C1 segment of cervical spinal cord (tissue), 14 donors: ENCODE measurements at regions not wholly inside any gene's neighbourhood (a gene's known extent, or its start where the extent isn't known, plus 50 kb on each side); places are given as distances from the start of the nearest gene placed in this dataset.
A peak's percentile ranks its signal among the peaks of the same experiment; 100 is the strongest.

Experiments
- DNase-seq, 14 donors: peaks; one replicate each; lab custom pipeline; 2025; lab: John Stamatoyannopoulos, UW

DNA sequence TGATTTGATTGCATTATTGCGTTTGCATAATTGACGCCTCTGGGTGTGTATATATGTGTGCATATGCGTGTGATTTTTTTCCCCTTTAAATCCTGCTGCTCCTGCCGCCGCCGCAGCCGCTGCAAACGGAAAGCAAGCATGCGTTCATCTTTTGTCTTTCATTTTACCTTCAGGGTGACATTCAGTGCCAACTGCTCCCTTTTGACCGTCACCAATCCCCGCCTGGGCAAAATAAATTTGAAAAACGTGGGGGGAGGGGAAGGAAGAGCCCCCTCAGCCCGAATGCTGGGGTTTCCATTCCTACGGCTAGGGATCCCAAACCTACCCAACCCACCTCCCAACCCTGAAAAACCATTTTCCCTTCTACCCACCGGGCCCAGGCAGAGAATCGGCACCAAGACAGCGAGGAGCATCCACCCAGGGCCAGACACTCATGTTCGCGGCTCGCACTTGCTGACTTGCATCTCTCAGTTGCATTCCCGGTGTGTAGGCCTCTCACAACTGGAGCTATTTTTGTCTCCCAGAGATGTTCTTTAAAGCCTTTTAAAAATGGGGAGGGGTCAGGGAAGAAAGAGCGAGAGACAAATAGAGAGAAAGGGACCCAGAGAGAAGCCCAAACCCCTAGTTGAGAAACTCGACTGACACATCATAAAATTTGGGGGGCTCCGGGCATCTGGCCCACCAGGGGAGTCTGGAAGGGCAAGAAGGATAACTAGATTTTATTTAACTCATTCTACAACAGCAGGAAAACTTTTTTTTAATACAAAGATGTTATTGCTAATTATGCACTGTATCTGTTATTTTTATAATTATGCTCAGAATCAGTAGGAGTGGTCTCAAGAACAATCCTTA, 367.1 kb upstream of the ESRRG start:
- DNase-seq: peak in 7 of 14 donors; percentile 9 to 53 (median 31)

DNA sequence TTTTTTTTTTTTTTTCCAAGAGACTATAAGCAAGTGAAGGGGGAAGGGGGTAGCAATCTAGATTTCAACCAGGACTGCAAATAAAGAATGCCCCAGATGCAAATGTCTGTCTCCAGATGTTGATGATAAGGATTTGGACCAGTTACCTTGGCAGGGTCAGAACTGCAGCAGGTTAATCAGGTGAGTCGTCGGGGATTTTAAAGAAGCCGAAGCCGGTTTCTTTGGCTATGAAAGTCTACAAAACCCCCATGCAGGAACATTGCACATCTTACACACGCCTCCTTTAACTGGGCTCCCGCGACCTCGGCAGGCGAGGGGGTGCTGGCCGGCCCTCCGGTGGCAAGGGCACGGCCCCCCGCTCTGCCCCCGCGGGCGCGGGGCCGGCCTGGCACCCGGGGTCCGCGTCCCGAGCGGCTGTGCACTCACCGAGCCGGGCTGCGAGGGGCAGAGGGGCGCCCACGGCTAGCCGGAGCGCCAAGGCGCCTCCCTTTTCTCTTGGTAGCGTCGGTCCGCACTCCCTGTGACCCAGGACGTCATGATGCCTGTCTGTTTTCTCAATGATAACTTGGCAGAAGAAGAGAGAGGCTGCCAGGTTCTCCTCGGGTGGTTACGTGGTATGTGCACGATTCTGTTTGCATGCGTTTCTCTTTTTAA, 366.3 kb upstream of the ESRRG start:
- DNase-seq: peak in 12 of 14 donors; percentile 20 to 86 (median 52)

DNA sequence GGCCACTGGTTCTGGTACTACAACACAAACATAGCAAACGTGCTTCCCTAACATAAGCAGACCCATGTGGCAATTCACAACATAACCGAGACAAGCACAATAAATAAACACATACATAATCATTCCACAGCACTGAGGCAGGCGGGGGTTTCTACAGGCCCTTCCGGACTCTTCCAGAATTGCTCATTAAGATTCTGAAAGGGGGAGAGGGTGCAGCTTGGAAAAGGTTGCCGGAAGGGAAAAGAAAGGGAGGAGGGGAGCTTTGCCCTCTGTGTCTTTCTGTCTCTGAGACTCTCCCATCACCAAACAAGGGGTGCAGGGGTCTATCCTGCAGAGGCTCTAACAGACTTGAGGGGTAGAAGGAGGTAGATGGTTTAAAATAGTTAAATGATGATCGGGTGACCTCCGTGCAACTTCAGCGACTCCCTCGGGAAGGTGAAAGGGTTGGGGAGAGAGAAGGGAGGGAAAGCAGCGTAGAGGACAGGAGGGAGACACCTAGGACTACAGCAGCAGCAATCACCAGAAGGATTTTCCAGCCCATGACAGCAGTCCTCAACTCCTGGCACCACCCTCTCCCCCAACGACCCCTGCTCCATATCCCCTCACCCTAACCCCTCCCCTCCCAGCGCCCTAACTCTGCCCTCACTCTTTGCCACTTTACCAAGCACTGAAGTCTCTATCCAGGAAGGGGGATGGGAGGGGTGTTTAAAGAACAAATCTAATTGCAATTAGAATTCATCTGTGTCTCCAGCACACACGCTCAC, 365.5 kb upstream of the ESRRG start:
- DNase-seq: peak in 6 of 14 donors; percentile 7 to 58 (median 22)

DNA sequence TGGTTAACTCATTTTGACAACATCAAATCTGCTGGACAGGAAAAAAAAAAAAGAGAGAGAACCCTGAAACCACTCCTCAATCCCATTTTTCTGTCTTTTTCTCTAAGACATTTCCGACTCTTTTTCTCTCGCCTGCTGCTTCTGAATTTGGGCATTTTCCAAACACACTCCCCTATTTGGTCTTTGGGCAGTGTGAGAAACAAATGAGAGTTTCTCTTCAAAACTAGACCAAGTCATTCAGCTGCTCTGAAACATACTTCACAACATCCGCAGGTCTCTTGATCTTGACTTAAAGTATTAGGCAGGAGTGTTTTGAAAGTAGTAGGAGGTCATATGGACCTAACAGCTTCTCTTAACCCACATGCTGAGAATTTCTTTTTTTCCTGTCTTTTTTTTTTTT, 364.8 kb upstream of the ESRRG start:
- no peak for DNase-seq

DNA sequence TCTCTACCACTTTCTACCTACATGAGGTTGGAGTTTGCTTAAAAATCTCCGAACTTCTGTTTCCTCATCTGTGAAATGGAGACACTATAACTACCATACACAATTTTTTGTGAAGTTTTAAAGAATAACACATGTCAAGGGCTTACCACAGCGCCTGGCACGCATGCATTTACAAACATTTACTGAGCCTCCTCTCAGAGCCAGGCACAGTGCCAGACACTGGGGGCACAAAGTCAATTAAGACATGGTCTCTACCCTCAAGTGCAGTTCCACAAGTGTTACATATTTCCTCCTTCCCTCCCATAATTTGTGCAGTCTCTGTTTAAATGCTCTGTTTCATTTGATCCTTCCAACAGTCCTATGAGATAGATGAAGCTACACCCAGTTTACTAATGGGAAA, 356.4 kb upstream of the ESRRG start:
- DNase-seq: no peak

DNA sequence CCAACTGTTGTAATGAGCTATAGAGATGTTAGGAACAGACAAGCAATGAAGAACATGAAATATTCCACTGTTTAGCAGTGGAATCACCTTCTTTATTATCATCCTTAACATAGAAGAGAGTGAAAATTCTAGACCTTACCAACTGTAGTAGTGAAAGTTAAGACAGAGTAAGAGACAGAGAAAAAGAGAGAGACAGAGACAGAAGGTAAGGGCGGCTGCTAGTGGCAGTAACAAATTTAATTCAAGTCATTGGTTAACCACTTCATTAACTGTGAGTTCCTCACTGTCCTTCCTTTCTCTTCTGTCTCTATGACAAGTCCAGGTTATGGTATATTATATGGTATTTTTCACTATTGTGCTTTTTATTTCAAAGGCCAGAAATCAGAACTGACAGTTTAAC, 355.7 kb upstream of the ESRRG start:
- DNase-seq: no peak

DNA sequence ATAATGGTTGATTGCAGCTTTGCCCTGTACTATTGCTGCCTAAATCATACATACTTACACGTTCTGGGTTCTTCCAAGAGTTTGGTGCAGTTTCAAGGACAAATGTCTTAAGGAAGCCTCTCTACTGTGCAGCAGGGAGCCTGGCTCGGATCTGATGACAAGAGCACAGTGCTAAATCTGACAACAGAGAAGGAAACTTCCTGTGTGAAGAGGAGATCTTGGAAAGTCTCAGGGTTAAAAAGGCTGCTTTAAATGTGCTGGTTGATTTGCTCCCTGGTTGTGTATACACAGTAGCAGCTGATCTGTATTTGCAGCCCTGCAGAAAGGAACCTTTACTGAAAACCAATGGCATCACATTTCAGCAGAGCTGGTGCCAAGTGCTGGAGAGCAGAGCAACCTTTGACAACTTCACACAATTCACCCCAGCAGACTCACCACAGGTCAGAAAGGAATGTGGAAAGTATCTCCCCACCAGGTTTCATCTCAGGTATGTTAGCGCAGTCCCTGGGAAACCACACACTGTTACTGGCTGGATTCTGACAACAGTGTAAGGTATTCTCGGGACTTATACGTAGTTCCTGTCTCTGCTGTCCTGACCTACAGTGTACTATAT, 355.0 kb upstream of the ESRRG start:
- DNase-seq: peak in 6 of 14 donors; percentile 2 to 60 (median 50)

DNA sequence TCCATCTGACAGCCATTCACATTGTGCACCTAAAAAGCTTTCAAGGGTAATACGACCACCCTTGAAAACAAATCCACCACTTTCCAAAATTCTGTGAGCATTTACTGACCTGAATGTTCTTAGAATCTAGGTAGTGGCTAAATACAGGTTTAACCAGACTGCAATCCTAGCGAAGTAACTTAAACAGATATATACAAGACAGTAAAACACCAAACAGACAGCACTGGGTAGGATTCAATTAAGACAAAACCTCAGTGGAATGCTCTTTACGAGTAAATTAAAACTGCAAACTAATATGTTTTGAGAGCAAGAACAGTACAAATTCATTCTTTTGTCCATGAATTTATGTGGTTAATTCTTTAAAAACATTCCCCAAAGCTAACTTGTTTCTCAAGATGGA, 354.2 kb upstream of the ESRRG start:
- DNase-seq: no peak

DNA sequence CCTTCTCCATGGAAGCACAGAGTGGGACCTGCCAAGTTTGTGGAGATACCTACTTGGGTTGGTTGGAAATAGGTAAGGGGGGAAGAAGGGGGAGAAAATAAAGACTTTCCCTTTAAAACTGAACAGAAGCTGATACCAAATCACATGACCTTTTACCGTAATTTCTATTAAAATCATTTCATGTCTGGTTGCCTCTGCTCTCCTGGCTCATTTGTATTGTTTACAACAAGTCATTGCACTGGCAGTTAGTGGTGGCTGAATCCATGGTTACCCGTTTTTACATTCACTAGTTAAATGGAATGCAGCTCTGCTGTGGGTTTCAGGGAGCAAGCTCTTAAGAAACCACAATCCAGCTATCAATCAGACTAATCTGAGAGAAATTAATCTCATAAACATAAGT, 353.7 kb upstream of the ESRRG start:
- peak in 1 of 14 donors; percentile 22 for DNase-seq

DNA sequence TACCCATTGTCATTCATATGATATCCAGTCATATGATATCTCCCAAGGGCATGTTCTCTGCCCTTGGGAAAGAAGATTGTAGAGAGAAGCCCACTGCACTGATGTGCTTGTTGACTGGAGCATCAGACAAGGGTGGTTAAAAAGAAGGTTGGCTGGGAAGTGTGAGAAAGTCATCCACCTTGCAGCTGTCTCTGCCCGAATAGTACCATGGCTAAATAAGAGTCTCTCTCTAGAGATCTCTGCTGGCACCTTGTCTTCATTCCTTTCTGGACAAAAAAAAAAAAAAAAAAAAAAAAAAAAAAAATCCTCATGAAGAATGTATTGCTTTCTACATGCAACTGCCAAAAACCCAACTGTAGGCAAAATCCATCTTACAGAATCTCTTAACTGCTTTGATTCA, 349.7 kb upstream of the ESRRG start:
- no peak for DNase-seq

DNA sequence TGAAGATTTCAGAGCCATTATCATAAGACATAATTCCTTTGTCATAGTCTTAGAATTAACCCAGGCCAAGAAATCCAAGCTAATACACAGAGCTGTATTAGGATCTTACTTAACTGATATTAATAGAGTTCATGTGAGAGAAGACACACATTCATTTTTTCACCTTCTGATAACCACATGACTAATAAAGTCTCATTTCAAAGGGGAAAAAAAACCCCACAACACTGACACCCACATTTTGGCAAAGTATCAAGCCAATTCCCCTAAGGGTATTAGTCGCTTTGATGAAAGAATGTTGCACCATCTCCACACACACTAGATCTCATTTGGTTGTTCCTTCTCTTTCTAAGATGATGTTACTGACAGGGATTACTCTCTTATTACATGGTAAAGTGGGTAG, 344.4 kb upstream of the ESRRG start:
- no peak for DNase-seq

DNA sequence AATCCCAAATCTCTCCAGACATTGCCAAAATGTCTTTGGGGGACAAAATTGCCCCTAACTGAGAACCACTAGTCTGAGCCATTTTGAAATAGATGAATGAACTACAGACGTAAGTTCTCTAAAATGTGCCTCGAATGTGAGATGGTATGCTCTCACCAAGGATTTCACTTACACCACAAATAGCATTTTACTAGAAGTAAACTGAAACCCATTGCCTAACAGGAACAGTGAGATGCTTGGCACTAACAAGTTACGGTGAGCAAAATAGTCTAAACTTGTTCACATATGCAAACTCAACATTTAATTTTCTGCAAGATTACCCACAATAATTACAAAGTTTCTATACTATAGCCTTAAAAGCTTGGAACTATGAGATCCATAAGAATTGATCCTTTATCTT, 343.6 kb upstream of the ESRRG start:
- DNase-seq: no peak

DNA sequence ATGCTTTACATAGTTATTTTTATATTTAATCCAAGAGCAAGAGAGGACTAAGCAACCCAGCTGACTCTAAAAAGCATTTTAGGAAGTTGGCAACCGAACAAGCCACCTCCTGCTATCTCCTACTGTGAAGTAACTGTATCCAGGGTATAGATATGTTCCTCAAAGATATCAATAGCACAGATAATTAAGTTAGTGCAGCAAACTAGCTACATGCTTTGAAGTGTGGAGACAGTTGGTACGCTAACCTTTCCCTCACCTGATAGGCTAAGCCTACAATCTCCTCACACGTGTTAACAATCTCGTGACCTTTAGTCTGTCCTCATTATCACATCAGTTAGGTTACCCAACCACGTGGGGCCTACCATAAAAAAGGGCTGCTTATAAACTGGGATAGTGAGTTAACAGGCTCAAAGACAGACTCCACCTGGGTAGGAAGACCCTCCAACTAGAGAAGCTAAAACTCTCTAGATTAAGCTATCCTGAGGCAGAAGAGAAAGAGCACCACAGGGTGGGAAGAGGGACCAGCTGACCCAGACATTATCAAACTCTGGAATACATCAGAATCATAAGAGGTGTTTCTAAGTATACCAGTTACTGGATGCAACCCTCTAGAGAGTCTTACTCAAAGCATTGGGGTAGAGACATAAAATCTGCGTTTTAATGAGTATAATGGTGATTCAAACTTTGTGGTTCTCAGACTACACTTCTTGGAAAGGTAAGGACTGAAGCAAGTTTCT, 340.1 kb upstream of the ESRRG start:
- DNase-seq: no peak

DNA sequence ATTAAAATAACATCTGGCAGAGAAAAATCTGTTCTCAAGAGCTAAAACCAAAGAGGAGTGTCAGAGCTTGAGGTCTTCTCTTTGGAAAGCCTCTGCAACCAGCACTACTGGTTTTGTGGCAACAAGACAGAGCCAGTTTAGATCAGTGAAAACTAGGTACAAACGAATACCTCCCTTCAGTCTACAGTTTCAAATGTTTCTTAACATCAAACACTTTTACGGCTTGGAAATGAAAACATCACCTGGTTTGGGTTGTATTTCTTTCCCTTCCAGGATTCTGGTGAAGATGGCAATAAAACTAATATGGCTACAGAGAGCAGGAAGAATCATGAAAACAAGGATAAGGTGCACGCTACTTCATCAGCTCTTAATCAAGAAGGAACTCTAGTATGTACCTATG, 339.4 kb upstream of the ESRRG start:
- DNase-seq: no peak

DNA sequence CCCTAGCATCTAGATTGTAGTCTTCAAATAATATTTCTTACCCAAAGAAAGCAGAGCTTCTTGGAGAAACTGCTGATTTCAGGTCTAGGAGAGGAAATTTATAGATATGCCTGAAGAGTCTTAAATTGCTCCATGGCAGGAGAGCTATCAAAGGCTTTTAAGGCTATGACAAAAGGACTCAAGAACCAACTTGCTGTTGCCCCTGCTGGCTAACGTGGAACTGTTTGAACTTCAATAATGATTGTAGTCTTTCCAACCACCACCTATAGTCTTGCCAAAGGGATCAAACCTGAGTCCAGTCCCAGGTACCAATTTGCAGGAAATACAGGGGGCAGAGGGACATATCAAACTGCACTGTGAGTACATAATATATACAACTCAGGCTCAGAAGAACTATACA, 336.2 kb upstream of the ESRRG start:
- DNase-seq: no peak

DNA sequence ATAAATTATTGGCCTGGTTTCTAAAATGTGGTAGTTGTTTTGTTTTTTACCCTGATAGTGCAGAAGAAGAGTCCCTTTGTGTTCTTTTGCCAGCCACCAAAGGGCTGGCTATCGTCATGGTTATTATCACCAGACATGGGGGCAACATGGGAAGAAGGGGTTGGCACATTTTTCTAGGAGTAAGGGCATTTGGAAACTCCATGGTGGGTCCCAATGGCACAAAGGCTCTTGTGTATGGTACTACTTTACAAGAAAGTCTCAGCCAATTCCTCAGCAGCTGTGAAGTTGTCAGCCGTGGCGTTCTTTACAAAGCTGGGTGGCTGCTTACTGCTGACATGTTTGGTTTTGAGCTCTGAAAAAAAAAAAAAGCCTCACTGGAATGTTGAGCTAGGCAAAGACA, 330.4 kb upstream of the ESRRG start:
- peak in 2 of 14 donors; percentile 9 to 28 for DNase-seq

DNA sequence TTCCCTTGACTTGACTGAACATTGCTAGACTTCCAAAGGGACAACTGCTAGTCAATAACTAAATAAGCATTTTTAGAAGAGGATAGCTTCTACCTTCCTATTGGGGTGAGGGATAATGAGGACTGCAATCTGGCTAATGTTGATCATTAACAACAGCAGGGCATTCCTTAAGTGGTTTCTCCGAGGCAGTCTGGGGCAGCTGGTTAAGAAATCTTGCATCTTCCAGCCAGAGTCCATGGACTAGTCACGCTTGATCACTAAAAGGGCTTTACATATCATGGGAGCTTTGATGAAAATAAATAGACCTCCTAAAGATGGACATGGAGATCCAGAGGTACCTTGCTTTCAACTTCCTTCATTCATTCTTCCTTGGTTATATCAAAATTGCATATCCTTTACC, 329.4 kb upstream of the ESRRG start:
- DNase-seq: no peak

DNA sequence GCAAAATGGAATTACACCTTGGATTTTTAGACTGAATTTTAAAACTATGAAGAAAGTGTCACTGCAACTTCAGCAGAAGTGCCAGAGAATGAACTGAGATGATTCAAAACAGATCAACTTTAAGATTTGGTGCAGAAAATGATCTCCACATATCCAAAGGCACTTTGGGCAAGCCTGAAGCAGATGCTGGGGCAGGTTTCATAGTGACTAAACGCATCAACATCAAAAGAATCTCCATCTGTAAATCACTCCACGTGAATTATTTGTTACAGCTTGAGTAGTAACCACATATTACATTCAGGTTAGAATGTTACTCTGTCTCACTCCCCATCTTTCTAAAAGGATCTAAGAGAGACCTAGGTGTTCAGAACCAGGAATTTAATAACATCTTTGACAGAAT, 329.0 kb upstream of the ESRRG start:
- DNase-seq: no peak

DNA sequence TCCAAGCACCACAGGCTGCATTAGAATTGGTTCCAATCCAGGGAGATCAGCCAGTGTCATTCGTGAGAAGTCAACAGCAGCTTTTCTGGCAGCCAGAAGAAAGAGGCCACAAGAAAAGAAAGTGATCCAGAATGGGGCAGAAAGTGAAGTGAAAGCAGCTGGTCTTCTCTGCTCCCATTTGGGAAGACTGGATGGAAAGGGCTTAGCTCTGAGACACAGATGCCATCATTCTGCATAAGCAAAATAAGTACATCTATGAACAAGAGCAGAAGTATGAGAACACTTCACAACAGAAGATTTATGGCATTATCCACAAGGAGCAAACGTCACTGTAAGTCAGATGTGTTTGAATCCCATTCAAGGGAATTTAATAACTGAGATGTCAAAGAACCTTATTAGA, 326.5 kb upstream of the ESRRG start:
- no peak for DNase-seq

DNA sequence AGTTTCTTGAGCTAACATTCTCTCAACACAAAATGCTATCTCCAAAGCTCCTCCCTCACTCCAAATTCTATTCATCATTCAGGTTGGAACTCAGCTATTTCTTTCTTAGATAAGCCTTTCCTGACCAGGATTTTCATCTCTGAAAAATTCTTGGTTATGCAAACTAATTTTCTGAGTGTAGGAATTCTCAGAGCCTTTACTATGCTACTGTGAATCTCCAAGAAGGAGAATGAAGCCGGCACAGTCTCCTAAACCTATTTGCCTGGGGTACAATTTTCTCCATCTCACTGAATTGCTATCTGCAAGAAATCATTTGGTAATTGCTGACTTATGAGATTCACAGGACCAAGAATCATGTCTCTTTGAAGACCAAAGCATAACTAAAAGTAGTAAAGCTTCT, 325.9 kb upstream of the ESRRG start:
- DNase-seq: no peak

DNA sequence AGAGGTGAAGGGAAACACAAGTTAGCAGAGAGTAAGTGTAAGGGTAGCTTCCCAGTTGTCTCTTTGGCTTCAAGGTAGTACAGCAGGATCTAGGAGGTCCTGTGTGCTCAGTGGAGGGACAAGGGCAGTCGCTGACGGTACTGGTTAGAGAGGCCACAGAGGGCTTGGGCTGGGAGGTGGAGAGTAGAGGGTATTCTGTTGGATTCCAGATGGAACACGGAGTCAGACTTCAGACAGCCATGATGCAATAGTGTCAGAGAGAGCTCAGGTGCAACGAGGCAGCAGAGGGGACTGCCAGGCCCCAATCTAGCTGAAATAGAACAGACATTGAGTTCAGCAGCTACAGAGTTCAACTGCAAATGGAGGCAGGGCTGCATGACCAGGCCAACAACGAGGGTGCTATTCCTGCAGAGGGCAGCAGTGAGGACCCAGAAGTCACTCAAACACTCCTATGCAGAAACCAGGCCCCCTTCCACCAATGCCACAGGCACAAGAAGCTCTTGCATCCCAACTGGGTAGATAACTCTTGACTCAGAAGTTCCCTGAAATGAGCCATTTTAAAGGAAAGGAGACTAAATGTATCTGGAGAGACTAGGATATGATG, 325.0 kb upstream of the ESRRG start:
- DNase-seq: no peak
